H1 (cell line): ENCODE measurements at regions not wholly inside any gene's neighbourhood (a gene's known extent, or its start where the extent isn't known, plus 50 kb on each side); places are given as distances from the start of the nearest gene placed in this dataset.

ENCODE experiments used
- ATF3 ChIP-seq: IDR thresholded peaks from 2 replicates; pipeline ENCODE4 v1.6.1; 2011; ENCODE audit warnings: low read depth, mild to moderate bottlenecking, low read length; ENCODE audit not compliant: insufficient read depth
- CREB1 ChIP-seq: IDR thresholded peaks from 2 replicates; pipeline ENCODE4 v1.6.1; 2012; ENCODE audit warnings: inconsistent platforms
- CTCF ChIP-seq, 3 experiments: IDR thresholded peaks; 1 replicate in 2 of 3; 2 replicates in 1 of 3; pipeline versions ENCODE4 v1.5.1 to v1.6.1; 2011; ENCODE audit warnings: low read length in 3 of 3, mild to moderate bottlenecking in 3 of 3, inconsistent platforms in 2 of 3, low read depth in 1 of 3, moderate library complexity in 1 of 3; ENCODE audit not compliant: insufficient read depth in 1 of 3; ENCODE audit errors: control extremely low read depth in 1 of 3
- E2F6 ChIP-seq: IDR thresholded peaks from 2 replicates; pipeline ENCODE4 v1.6.1; 2012; ENCODE audit warnings: inconsistent platforms
- JUN ChIP-seq: IDR thresholded peaks from 2 replicates; pipeline ENCODE4 v1.6.1; 2011; ENCODE audit warnings: low read depth, mild to moderate bottlenecking, improper control_type of control experiment, low read length
- POLR2AphosphoS5 ChIP-seq: IDR thresholded peaks from 2 replicates; pipeline ENCODE4 v1.6.1; 2011; ENCODE audit warnings: low read depth, low read length
- RAD21 ChIP-seq, 2 experiments: IDR thresholded peaks in 1 of 2; conservative IDR thresholded peaks in 1 of 2; 2 replicates each; pipeline ENCODE4 v1.6.1; 2011; ENCODE audit warnings: low read depth in 2 of 2, low read length in 2 of 2, improper control_type of control experiment in 1 of 2, inconsistent platforms in 1 of 2, mild to moderate bottlenecking in 1 of 2, moderate library complexity in 1 of 2
- SUZ12 ChIP-seq: fragments of 200-600 bp; sonication (generic); IDR thresholded peaks from 2 replicates; pipeline ENCODE4 v1.6.1; 2012; ENCODE audit warnings: mild to moderate bottlenecking, inconsistent platforms, low read length, moderate library complexity, mixed read lengths
- TAF1 ChIP-seq: IDR thresholded peaks from 2 replicates; pipeline ENCODE4 v1.6.1; 2011; ENCODE audit warnings: mild to moderate bottlenecking, low read depth, low read length
- TCF12 ChIP-seq: IDR thresholded peaks from 2 replicates; pipeline ENCODE4 v1.6.1; 2011; ENCODE audit warnings: low read depth, mild to moderate bottlenecking, low read length
- USF2 ChIP-seq: IDR thresholded peaks from 2 replicates; pipeline ENCODE4 v1.6.1; 2011; ENCODE audit warnings: low read length, improper control_type of control experiment
- YY1 ChIP-seq: IDR thresholded peaks from 2 replicates; pipeline ENCODE4 v1.6.1; 2011; ENCODE audit warnings: low read depth, mild to moderate bottlenecking, low read length

GRCh38 chr2:9779596-9780264 is 63.5 kb upstream of the TAF1B start:
- TF ChIP-seq CTCF (IDR thresholded peaks at IDR 0.05; ENCODE audit: control extremely low read depth in 1 of 3, insufficient read depth in 1 of 3, low read depth in 1 of 3, low read length in 3 of 3) (no peak), TCF12 (no peak), JUN (no peak), RAD21 (IDR thresholded peaks at IDR 0.05 in 1 of 2, conservative IDR thresholded peaks at IDR 0.05 in 1 of 2; ENCODE audit: low read depth in 2 of 2, low read length in 2 of 2) (no peak), SUZ12 (no peak), POLR2AphosphoS5 (no peak), YY1 (no peak), E2F6 (no peak), USF2 (no peak), ATF3 (no peak), TAF1 (no peak), CREB1 (no peak)
